Kidney (tissue), 13 donors: ENCODE measurements at regions not wholly inside any gene's neighbourhood (a gene's known extent, or its start where the extent isn't known, plus 50 kb on each side); places are given as distances from the start of the nearest gene placed in this dataset.
A peak's percentile ranks its signal among the peaks of the same experiment; 100 is the strongest.

Experiments
- DNase-seq, 5 donors: peaks; one replicate each; pipeline ENCODE4 v3.0.0-alpha.2; 2013 to 2020
- FAIRE-seq: peaks from 2 replicates; lab custom pipeline; 2012; peaks lifted over from hg19 to GRCh38; lab: Jason Lieb, UNC
- H3K27ac ChIP-seq, 2 donors: one replicate each; pipeline ENCODE4 v1.7.0; 2013; ENCODE audit warnings: low read depth in 2 of 2, low read length in 2 of 2, inconsistent platforms in 1 of 2
- H3K27me3 ChIP-seq: one replicate; pipeline ENCODE4 v1.7.1; 2013; ENCODE audit warnings: low read length, inconsistent platforms; ENCODE audit not compliant: control insufficient read depth, insufficient read depth
- H3K36me3 ChIP-seq, 3 donors: one replicate each; pipeline versions ENCODE4 v1.7.0 to v1.7.1; 2013; ENCODE audit warnings: low read length in 3 of 3, control low read depth in 1 of 3, inconsistent platforms in 1 of 3; ENCODE audit not compliant: insufficient read depth in 3 of 3, control insufficient read depth in 2 of 3
- H3K4me1 ChIP-seq, 3 donors: one replicate each; pipeline versions ENCODE4 v1.7.0 to v1.7.1; 2013; ENCODE audit warnings: low read length in 3 of 3, inconsistent platforms in 1 of 3, low read depth in 1 of 3; ENCODE audit not compliant: control insufficient read depth in 2 of 3, insufficient read depth in 2 of 3
- H3K4me3 ChIP-seq, 3 donors: one replicate each; pipeline versions ENCODE4 v1.7.0 to v1.8.1; 2013; ENCODE audit warnings: low read length in 3 of 3, control low read depth in 1 of 3, inconsistent platforms in 1 of 3
- H3K9ac ChIP-seq, 3 donors: one replicate each; pipeline versions ENCODE4 v1.7.0 to v1.7.1; 2013; ENCODE audit warnings: low read length in 3 of 3, control low read depth in 1 of 3, inconsistent platforms in 1 of 3
- H3K9me3 ChIP-seq, 3 donors: one replicate each; pipeline versions ENCODE4 v1.7.0 to v1.7.1; 2013; ENCODE audit warnings: low read length in 3 of 3, control low read depth in 1 of 3, inconsistent platforms in 1 of 3; ENCODE audit not compliant: control insufficient read depth in 2 of 3, insufficient read depth in 1 of 3
- CTCF ChIP-seq: IDR thresholded peaks from 3 replicates; pipeline ENCODE4 v1.5.1; 2012; ENCODE audit warnings: mild to moderate bottlenecking, moderate library complexity, borderline replicate concordance; ENCODE audit not compliant: insufficient read depth; ENCODE audit errors: extremely low read depth
- intact Hi-C: fragments of 100-400 bp; cut with DNase I; formaldehyde crosslinking; loops from one replicate; pipeline ENCODE4 v1.11.1; 2022
- donor health status: control.
- donor health status: control.
- donor health status: control.
- donor health status: control.
- donor health status: control.
- donor health status: DM: yes; HTN: yes; CAD: no.
- donor health status: Normal renal cell carcinoma (clear cell type).

GRCh38 chr1:227395426-227396028 lies 77.2 kb upstream of the CDC42BPA start:
- no peaks in the 10 kb centered on the region for H3K27me3 ChIP-seq
- H3K4me3 ChIP-seq, result no peak overlapping the region
- no peaks in the 10 kb centered on the region for H3K9me3 ChIP-seq
- DNase-seq, result no peak
- H3K4me1 ChIP-seq, result no peaks in the 10 kb centered on the region
- FAIRE-seq, result no peak
- no peak overlapping the region for H3K27ac ChIP-seq
- intact Hi-C loops, result no loop called here
- no peaks in the 10 kb centered on the region for H3K36me3 ChIP-seq
- TF ChIP-seq CTCF, result no peak
- no peak overlapping the region for H3K9ac ChIP-seq

- H3K4me1 ChIP-seq, result no peaks in the 10 kb centered on the region
- no peak overlapping the region for H3K4me3 ChIP-seq
- FAIRE-seq (no peak), DNase-seq (no peak)
- no peaks in the 10 kb centered on the region for H3K9me3 ChIP-seq
- no peak overlapping the region for H3K27ac ChIP-seq
- no peaks in the 10 kb centered on the region for H3K36me3 ChIP-seq
- H3K27me3 ChIP-seq, result no peaks in the 10 kb centered on the region
- no peak for TF ChIP-seq CTCF
- intact Hi-C loops, result no loop called here
- H3K9ac ChIP-seq, result no peak overlapping the region
These were observed 74.9 kb upstream of the CDC42BPA start for GRCh38 chr1:227392984-227393764.

GRCh38 chr1:227391879-227392278 lies 73.6 kb upstream of the CDC42BPA start:
- Histone ChIP-seq H3K9ac (no peak overlapping the region), H3K27ac (no peak overlapping the region), H3K4me3 (no peak overlapping the region), H3K27me3 (no peaks in the 10 kb centered on the region), H3K9me3 (no peaks in the 10 kb centered on the region), H3K36me3 (no peaks in the 10 kb centered on the region), H3K4me1 (no peaks in the 10 kb centered on the region)
- no peak for FAIRE-seq
- intact Hi-C loops, result no loop called here
- DNase-seq, result peak in 2 of 5 donors; percentile 61 to 70
- no peak for TF ChIP-seq CTCF
